ENCODE measurements at regions not wholly inside any gene's neighbourhood (a gene's known extent, or its start where the extent isn't known, plus 50 kb on each side); places are given as distances from the start of the nearest gene placed in this dataset.

DNA sequence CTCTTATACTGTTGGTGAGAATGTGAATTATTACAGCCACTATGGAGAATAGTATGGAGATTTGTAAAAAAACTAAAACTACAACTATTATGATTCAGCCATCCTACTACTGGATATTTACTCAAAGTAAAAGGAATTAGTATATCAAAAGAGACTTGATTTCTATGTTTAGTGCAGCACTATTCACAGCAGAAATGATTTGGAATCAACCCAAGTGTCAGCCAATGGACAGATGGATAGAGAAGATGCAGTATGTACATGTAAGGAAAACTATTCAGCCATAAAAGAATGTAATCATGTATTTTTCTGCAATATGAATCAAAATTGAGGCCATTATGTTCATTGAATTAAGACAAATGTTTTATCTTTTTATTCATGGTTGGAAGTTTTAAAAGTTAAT lies 1705.5 kb downstream of the SLITRK1 start:
- Histone ChIP-seq H2BK15ac (ENCODE audit: low read depth, low read length) (no peak overlapping the region), H3K9ac (ENCODE audit: low read depth, low read length) (no peak overlapping the region), H4K5ac (ENCODE audit: low read depth, low read length) (no peak overlapping the region), H3K36me3 (ENCODE audit: control insufficient read depth, insufficient read depth, low read length) (no peaks in the 10 kb centered on the region), H4K91ac (ENCODE audit: insufficient read depth, low read depth, low read length) (no peak overlapping the region), H3K4me2 (ENCODE audit: low read depth, low read length) (no peak overlapping the region), H4K8ac (ENCODE audit: low read depth in 2 of 2, low read length in 2 of 2) (no peak overlapping the region), H3K4me1 (ENCODE audit: control insufficient read depth, insufficient read depth, low read length) (no peaks in the 10 kb centered on the region), H3K79me1 (ENCODE audit: low read depth in 1 of 2, low read length in 2 of 2) (no peaks in the 10 kb centered on the region), H3K56ac (ENCODE audit: extremely low read depth, insufficient read depth, low read length) (no peak overlapping the region), H3K23ac (ENCODE audit: low read depth, low read length) (no peak overlapping the region), H3K27ac (ENCODE audit: insufficient read depth, low read length) (no peak overlapping the region), H2AK9ac (replicated peaks; ENCODE audit: low read depth, low read length, poor library complexity) (no peak overlapping the region), H3K9me1 (ENCODE audit: insufficient read depth, low read length) (no peaks in the 10 kb centered on the region), H2BK20ac (ENCODE audit: low read depth, low read length) (no peak overlapping the region), H3K14ac (replicated peaks; ENCODE audit: low read depth, low read length) (no peak overlapping the region), H2AK5ac (ENCODE audit: low read depth, low read length) (no peak overlapping the region), H3K4me3 (ENCODE audit: insufficient read depth, low read depth, low read length) (no peak overlapping the region), H2AFZ (replicated peaks; ENCODE audit: low read length, poor library complexity) (no peak overlapping the region), H2BK5ac (ENCODE audit: low read depth, low read length, poor library complexity, severe bottlenecking) (no peak overlapping the region), H3K9me3 (ENCODE audit: control insufficient read depth, insufficient read depth, low read length) (peaks cover 1% of the 10 kb centered on the region; the same call in 1 of the 2 replicates), H2BK120ac (ENCODE audit: low read depth, low read length) (no peak overlapping the region), H3K4ac (ENCODE audit: low read depth, low read length) (no peak overlapping the region), H3K18ac (ENCODE audit: low read depth, low read length) (no peak overlapping the region), H3K27me3 (ENCODE audit: control insufficient read depth, insufficient read depth, low read length) (no peaks in the 10 kb centered on the region), H4K20me1 (ENCODE audit: insufficient read depth, low read length) (no peaks in the 10 kb centered on the region)
- intact Hi-C loops (cut with micrococcal nuclease): no loop called here
- dilution Hi-C loops (cut with HindIII; ENCODE audit: low sequenced_read_pairs, unreplicated experiment): no loop called here
- no peak for TF ChIP-seq MXI1 (IDR thresholded peaks at IDR 0.05; ENCODE audit: borderline replicate concordance, low read depth, low read length)
- TF ChIP-seq, protein P1, sequence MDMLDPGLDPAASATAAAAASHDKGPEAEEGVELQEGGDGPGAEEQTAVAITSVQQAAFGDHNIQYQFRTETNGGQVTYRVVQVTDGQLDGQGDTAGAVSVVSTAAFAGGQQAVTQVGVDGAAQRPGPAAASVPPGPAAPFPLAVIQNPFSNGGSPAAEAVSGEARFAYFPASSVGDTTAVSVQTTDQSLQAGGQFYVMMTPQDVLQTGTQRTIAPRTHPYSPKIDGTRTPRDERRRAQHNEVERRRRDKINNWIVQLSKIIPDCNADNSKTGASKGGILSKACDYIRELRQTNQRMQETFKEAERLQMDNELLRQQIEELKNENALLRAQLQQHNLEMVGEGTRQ (IDR thresholded peaks at IDR 0.05; ENCODE audit: low read depth, low read length): no peak
- TF ChIP-seq RCOR1 (IDR thresholded peaks at IDR 0.05; ENCODE audit: insufficient replicate concordance, low read length): no peak
- TF ChIP-seq, protein P2, sequence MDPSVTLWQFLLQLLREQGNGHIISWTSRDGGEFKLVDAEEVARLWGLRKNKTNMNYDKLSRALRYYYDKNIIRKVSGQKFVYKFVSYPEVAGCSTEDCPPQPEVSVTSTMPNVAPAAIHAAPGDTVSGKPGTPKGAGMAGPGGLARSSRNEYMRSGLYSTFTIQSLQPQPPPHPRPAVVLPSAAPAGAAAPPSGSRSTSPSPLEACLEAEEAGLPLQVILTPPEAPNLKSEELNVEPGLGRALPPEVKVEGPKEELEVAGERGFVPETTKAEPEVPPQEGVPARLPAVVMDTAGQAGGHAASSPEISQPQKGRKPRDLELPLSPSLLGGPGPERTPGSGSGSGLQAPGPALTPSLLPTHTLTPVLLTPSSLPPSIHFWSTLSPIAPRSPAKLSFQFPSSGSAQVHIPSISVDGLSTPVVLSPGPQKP (IDR thresholded peaks at IDR 0.05; ENCODE audit: borderline replicate concordance, low read depth, low read length): no peak
- TF ChIP-seq RFX5 (IDR thresholded peaks at IDR 0.05; ENCODE audit: low read depth, low read length): no peak
- TF ChIP-seq RAD21 (IDR thresholded peaks at IDR 0.05; ENCODE audit: low read length): no peak
- no peak for TF ChIP-seq CEBPB (IDR thresholded peaks at IDR 0.05; ENCODE audit: low read depth, low read length)
- no peak for TF ChIP-seq NFE2L2 (IDR thresholded peaks at IDR 0.05; ENCODE audit: low read depth, low read length)
- TF ChIP-seq POLR2A (IDR thresholded peaks at IDR 0.05; ENCODE audit: low read depth, low read length): no peak
- no peak for TF ChIP-seq CHD1 (IDR thresholded peaks at IDR 0.05; ENCODE audit: low read depth, low read length)
- no peak for TF ChIP-seq MAZ (IDR thresholded peaks at IDR 0.05; ENCODE audit: borderline replicate concordance, low read depth, low read length)
- TF ChIP-seq FOS (IDR thresholded peaks at IDR 0.05; ENCODE audit: low read depth, low read length): no peak
- no peak for TF ChIP-seq BHLHE40 (IDR thresholded peaks at IDR 0.05; ENCODE audit: low read depth, low read length)
- no peak for TF ChIP-seq SMC3 (IDR thresholded peaks at IDR 0.05; ENCODE audit: low read depth, low read length)
- TF ChIP-seq, protein P3, sequence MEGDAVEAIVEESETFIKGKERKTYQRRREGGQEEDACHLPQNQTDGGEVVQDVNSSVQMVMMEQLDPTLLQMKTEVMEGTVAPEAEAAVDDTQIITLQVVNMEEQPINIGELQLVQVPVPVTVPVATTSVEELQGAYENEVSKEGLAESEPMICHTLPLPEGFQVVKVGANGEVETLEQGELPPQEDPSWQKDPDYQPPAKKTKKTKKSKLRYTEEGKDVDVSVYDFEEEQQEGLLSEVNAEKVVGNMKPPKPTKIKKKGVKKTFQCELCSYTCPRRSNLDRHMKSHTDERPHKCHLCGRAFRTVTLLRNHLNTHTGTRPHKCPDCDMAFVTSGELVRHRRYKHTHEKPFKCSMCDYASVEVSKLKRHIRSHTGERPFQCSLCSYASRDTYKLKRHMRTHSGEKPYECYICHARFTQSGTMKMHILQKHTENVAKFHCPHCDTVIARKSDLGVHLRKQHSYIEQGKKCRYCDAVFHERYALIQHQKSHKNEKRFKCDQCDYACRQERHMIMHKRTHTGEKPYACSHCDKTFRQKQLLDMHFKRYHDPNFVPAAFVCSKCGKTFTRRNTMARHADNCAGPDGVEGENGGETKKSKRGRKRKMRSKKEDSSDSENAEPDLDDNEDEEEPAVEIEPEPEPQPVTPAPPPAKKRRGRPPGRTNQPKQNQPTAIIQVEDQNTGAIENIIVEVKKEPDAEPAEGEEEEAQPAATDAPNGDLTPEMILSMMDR (conservative IDR thresholded peaks at IDR 0.05; ENCODE audit: low read depth, low read length): no peak
- TF ChIP-seq MAFK (IDR thresholded peaks at IDR 0.05; ENCODE audit: low read depth, low read length): no peak
- DNase-seq: no peak
- ChIA-PET CTCF (no interaction called here), POLR2A (ENCODE audit: unreplicated experiment) (no interaction called here)
- no peak for ATAC-seq (ENCODE audit: low read depth)
- in situ Hi-C loops (cut with MboI; ENCODE audit: low sequenced_read_pairs): no loop called here
- BruUV-seq (replicated peaks): no TSS peak

Data from IMR-90 (cell line).